NCI-H748 treated with DMSO at 0.1 percent for 48 hours (cell line): ENCODE measurements at regions not wholly inside any gene's neighbourhood (a gene's known extent, or its start where the extent isn't known, plus 50 kb on each side); places are given as distances from the start of the nearest gene placed in this dataset.

Source experiments
- DNase-seq: peaks from one replicate; lab custom pipeline; 2025; lab: John Stamatoyannopoulos, UW

DNA sequence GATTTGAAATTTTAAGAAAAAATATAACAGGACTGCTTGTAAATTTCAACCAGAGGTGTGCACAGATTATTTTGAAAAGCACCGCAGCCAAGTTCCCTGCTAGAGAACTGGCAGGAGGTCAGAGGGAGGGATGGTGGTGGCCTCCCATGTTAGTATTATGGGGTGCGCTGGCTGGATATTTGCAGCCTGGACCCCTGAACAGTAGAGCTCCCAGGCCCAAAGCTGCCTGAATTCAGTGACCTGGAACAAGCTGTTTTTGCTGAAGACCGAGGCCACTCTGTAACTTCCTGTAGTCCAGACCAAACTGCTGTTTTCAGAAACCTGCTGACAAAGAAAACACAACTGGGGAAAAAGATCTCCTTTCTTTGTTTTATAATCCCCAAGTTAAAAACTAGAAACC lies 314.3 kb downstream of the TNS1 start:
- no peak for DNase-seq

DNA sequence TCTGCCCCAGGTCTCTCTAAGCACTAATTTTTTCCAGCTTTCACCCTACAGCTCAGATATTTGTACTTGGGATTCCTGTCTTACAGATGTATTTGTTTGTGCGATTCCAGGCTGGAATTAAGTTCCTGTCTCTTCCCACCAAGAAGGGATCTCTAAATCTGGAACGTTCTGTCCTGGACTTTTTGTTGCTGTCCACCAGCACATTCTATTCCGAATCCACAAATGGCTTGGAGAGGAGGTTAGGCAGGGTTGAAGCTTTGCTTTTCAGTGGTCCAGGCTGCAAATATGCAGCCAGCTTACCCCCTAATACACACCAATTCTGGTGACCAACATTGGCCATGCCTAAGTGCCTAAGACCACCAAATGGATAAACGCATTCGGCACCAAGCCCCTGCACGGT lies 315.0 kb downstream of the TNS1 start:
- DNase-seq: no peak

DNA sequence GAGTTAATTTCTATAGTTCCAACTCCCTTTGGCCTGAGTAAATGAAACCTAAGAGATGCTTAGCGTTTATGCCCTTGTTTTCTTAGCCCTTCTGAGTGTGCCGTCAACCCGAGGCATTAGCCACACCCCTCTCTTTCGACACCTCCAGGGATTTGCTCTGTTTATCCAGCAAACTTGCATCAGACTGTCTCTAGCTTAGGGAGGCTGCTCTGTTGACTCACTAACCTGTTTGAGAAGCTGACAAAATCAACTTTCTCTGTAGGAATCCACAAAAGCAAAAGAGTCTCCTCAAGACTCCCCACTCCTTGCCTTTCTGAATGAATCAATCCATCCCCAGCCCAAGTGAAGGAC lies 317.6 kb downstream of the TNS1 start:
- DNase-seq: no peak

DNA sequence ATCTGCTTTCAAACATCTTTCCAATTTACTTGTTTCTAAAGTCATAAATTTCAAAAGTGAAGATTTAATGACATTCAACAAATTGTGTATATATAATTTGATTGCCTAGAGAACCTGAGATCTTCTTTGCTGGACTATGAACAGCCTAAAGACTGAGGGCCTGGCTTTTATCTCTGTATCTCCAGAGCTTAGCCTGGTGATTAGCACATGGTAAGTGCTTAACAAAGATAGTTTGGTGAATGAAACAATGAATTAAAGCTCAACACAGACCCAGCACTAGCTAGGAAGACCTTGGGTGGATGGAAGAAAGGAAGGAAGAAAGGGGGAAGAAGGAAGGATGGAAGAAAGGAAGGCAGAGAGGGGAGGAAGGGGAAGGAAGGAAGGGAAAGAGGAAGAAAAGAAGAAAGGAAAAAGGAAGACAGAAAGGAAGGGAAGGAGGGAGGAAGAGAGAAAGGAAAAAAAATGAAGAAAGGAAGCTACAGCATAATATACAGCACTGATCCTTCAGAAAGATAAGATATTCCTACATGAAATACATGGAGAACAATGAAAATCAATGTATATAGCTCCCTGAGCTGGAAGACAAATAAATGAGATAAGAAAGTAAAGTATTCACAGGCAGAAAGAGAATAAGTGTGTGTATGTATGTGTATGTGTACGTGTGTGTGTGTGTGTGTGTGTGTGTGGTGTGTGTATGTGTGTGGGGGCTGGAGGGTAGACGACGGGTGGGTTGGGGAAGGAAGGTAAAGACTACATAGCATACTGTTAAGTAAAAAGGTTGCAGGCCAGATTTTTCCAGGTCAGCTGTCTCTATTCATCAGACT lies 318.2 kb downstream of the TNS1 start:
- DNase-seq: no peak

DNA sequence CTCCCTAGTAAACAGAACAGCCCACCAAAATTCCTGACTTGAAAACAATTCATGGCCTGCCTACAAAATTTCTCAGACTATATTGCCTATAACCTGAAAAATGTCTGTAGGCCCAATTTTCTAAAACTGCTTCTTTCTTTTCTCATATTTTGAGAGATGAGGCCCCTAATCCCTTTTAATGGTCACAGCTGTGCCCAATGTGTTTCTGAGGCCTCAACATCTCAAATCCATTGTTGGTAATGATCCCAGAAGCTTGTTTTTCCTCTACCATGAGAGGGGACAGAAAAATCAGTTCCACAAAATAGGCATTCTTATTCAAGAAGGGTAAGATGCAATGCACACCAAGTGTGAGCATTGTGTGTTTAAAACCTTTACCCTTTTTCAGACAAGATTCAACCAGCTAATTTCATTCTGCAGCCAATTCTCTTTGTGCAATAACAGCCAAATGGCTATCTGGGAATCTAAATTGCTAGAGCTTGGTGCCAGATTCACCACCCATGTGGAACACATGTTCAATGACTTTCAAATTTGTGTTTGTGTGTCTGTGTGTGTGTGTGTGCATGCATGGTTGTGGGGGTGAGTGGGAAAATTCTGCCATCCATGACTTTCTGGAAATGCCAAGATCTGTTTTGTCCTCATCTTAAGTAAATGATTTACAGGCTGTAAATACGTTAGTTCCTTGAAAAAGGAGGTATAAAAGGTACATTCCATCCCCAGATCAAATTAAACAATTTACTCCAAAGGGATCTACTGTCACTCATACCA lies 319.5 kb downstream of the TNS1 start:
- no peak for DNase-seq

DNA sequence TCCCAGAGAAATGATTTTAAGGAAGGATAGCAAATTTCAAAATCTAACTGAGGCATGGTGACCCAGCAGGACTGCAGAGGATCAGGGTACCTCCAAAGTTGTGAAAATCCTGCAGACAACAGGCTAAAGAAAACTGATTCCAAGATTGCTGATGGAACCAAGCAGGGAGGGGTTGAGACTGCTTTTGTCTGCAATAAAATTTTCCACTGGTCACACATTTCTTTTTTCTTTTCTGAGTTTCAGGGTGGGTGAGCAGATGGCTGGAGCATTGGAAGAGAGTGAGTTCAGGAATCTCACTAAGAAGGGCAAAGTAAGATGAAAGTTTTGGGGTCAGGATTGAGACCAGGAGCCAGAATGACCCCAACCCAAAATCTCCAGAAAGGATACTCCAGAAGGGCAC lies 321.0 kb downstream of the TNS1 start:
- DNase-seq: no peak

DNA sequence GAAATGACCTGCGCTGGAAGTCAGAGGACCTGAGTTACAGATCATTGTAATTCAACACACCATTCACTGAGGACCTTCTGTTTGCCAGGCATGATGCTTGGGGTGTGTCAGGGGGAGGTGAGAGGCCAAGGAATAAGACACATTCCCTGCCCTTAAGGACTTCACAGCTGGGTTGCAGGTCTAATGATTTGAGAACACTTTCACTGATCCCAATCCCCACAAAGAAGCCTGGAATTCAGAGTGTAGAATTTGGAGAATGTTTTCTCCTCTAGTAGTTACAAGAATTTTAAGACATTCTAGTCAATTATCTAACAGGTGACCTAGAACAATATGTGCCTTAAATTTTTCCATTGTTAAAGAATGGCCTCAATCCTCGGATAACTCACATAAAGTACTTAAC lies 322.4 kb downstream of the TNS1 start:
- DNase-seq: no peak

DNA sequence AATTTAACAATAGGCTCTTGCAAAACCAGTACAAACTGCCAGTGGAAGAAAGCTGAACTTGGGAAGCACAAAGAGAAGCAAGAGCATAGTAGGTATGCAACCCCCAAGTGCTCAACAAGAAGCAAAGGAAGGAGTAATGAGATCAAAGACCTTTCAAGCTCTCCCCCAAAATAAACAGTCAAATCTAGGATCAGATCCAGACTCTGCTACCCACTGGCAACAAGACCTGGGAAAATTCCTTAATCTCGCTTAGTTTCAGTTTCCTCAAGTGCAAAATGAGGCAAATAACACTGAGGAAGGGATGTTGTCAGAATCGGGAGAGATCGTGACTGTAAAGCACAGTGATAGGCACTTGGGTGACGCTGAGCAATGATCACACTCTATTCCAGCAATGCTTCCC lies 329.2 kb downstream of the TNS1 start:
- DNase-seq: no peak

DNA sequence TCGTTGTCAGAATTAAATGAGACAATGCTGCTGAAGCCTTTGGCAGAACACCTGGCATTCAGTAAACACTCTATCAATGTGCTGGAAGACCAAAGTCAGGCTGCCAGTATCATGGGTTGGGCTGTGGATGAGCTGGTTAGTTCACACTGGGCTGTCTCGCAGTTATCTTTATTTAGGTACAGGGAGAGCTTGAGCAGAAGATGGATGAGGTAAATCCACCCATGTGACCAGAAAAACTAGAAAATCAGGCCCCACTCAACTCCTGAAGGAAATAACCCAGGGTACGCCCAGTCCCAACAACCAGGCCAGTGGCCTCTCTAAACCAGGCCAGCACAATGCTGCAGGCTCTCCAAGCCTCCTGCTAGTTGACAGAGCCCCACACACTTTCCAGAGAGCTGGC lies 330.3 kb downstream of the TNS1 start:
- no peak for DNase-seq

DNA sequence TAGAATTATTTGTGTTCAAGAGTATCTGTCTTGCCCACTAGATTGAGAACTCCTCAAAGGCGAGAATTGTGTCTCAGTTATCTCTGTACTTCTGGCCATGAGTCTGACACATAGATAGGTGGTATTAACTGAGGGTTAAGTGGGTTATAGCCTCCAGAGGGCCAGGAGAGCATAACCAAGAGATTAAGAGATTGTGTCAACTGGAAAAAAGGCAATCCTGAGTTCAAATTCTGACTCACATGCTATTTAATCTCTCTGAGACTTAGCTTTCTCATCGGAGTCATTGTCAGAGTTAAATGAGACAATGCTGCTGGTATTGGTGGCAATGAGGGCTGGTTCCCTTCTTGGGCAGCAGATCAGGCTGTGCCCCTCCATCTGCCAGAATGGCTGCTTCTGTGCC lies 330.9 kb downstream of the TNS1 start:
- DNase-seq: no peak

DNA sequence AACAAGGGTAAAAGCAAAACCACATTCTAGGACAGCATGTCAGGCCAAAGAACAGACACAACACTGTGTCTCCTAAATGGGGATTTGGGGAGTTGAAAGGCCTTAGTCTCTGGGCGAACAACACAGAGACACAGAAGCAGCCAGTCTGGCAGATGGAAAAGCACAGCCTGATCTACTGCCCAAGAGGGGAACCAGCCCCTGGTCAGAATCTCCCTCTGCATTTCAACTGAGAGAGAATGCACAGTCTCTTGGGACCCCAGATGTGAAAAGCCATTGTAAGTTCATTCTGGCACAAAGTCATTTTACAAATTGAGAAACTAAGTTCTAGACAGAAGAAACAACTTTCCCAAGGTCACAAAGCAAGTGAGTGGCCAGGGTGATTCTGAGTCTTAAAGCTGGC lies 331.7 kb downstream of the TNS1 start:
- no peak for DNase-seq

DNA sequence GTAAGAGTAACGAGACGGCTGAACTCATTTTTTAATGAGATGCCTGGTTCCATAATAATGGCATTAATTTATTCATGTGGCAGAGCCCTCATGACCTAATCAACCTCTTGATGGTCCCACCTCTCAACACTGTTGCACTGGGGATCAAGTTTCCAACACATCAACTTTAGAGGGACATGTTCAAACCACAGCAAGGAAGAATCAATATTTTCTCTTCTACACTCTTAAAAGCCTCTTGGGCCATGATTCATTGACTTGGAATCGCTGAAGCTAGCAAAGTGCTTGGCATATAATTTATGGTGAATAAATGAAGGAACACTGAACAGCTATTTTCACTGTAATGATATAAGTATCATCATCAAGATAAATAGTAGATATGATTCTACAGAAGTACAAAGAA lies 333.0 kb downstream of the TNS1 start:
- DNase-seq: no peak

DNA sequence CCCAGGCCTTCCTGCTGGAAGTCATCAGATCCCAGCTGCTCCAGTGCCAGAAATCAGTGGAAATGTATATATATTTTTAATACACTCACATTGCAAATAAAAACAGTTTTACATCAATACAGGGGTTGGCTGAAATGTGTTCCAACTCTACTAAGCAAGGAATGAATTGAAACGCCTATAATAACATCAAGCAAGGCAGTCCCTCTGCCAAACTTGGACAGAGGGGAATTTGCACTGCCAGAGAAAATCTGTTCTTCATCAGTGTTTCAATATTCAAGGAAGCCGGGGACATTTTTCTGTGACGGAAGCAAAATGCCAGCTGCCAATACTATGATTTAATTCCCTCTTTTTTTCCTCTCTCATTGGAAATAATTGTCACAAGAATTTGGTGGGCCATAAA lies 335.3 kb downstream of the TNS1 start:
- DNase-seq: no peak

DNA sequence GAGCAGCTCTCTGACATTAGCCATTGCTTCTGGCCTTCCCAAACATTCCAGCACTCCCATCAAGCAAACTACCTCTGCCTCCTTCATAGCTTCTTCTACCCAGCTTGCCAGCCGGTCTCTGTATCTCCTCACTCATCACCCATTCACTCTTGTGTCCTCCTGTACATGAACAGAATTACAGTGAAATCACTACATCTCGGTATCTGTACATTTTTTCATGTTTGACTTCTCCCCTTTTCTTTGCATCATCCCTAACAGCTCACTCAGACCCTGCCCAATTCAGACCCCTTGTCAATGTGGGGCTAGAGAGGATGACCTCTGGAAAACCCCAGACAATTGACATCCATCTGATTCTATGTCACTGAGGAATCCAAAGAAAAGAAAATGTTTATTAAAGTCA lies 335.8 kb downstream of the TNS1 start:
- DNase-seq: no peak

DNA sequence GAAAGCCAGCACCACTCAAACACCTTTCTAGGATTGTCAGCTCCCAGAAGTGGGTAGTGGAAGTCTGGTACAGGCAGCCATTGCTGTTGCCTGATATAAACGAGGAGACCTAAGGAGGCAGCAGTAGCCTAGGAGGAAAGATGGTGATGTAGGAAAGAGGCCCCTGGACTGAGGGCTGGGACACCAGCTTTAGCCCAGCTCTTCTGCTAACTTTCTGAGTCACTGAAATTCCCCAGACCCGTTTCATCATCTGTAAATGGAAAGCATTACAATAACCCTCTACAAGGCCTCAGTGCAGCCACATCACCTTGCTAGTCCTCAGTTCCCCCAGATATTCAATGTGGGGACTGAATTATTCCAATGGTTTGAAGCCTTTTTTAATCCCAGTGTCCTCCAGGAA lies 336.5 kb downstream of the TNS1 start:
- no peak for DNase-seq

DNA sequence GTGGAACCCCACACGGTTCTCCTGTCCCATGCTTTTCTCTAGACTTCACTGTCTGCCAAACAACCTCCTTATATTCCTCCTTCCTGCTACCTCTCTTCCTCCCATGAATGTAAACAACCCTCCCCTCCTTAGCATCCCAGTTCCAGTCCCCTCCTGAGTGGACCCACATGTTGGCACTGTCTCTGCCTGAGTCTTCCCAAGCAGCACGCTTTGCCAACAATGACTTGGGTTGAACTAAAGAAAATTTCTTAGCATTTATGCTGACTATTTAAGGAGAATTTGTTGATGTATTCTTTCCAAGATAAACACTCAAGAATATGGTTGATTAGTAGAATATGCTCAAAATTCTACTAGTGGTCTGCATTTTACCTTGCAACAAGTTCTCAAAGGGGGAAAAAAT lies 338.0 kb downstream of the TNS1 start:
- DNase-seq: no peak

DNA sequence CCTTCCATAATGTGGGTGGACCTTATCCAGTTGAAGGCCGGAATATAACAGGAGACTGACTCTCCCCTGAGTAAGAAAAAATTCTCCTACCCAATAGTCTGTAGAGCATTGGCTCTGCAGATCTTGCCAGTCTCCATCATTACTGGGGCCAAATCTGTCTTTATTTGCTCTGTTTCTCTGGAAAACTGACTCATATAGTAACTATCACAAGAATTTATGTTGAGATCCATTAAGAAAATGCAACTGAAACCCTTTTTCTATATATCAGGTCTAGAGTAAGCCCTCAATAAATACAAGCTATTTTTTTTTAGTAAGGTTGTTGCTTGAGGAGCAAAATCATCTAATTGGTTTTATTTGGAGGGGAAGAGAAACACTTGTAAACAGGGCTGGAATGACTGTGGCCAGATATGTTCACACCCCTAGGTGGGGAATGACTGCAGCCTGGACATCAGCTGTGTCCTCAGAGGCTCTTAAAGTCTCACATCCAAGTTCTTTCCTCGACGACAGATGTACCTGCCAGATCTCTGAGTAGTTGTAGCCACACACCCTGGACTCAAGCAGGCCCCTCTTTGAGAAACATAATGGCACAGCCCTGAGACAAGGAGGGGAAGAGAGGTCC lies 339.7 kb downstream of the TNS1 start:
- DNase-seq: no peak

DNA sequence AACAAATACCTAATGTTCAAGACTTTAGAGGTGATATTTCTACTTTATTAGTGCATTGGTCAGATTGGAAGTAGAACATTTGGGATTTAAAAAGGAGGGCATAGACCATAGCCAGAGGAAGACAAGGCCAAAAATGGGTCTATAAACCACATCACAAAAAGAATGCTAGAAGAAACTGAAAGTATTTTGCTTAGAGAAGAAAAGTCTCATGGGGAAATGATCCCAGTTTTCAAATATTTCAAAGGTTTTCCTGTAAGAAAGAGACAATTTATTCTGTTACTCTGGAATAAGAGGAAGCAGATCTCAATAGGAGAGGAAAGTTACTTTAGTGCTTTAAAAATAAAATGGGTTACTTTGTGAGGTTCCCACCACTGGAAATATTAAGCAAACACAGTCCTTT lies 341.4 kb downstream of the TNS1 start:
- no peak for DNase-seq

DNA sequence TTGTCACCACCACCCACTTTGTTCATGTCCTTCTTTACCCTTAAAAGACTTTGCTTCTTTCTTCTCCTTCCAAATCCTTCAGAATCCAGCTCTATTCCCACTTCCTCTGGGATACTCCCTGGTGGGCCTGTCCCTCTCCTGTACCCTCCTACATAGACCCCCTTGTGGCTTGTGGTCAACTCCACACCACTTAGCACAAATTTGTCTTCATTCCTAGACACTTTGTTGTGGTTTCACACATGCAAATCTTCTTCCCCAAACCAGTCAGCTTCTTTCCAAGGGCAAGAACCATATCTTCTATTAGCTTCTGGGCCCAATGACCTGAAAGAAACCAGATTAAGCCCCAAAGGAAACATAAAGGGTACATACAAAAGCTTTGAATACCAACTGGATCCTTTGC lies 342.4 kb downstream of the TNS1 start:
- no peak for DNase-seq

DNA sequence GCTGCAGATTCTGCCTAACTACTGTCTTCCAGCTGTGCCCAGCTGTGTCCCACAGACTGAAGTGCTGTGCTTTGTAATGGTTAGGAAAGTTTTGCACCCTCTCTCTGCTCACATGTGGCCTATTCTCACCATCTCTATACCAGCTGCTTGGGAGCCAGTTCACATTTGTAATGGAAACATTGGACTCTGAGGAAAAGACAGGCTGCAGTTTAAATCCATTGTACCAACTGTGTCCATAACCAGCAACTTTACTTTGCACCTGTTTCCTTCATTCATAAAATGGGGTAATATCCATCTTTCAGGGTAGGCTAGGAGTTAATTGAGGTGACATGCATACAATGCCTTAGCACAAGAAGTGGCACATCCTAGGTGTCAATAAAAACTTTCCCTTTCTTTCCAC lies 344.0 kb downstream of the TNS1 start:
- no peak for DNase-seq

DNA sequence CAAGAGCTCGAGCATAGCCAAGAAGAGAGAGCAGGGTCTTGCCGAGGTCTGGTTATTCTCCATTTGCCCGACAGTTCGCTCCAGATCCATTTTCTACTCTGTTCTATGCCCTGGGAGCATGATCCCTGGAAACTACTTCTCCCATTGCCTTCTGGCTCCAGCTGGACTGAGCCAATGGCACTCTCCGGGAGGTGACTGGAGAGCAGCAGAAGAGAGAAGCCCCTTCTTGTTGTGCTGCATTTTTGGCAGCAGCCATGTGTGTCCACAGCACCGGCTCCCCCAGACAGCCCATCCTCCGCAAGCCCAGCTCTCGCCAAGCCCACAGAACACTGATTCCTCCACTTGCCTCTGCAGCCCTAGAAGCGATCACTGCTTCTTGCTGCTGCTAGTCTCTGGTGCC lies 345.5 kb downstream of the TNS1 start:
- no peak for DNase-seq

DNA sequence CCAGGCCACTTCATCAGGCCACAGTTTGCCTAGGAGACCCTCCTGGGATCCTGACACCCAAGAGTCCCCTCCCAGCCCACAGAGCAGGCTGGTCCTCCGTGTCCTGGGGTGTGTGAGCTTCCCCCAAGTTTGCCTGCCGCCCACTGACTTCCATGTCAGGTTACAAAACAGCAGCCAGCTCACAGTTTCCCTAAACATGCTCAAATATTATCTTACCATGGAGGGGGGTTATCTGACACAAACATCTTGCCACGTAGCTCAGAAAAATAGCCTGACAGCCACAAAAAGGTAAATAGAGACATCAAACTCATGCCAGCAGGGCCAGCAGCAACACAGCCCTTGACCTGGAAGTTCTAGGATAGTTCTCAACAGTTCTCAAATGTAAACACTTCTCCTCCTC lies 346.5 kb downstream of the TNS1 start:
- no peak for DNase-seq

DNA sequence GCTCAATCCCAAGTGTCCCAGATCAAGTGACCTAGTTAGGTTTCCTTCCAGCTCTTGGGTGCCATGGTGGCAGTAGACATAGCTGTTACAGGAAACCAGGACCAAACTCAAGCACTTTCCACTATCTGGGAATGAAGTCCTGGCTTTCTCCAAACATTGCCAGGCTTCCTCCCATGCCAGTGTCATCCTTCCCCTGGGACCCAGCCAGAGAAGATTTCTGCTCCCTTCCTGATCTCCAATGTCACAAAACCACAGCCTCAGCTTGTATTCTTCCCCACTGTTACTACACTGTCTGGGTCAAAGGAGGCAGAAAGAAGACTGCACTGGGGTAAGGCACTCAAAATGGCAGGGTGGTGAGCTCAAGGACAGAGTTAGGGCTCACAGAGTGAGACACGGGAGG lies 347.1 kb downstream of the TNS1 start:
- no peak for DNase-seq
